Activated effector memory CD4-positive, alpha-beta T cell treated with anti-CD3 and anti-CD28 coated beads, Interleukin-2, amount 50 U/mL, for 16 hours (primary cell): ENCODE measurements at regions not wholly inside any gene's neighbourhood (a gene's known extent, or its start where the extent isn't known, plus 50 kb on each side); places are given as distances from the start of the nearest gene placed in this dataset.

ENCODE experiments used
- DNase-seq: peaks from one replicate; pipeline ENCODE4 v3.0.0-alpha.2; 2020

GRCh38 chr2:126513033-126513432 lies 142.9 kb upstream of the GYPC start:
- DNase-seq, result no peak

- DNase-seq, result no peak
Observed at GRCh38 chr2:126515471-126515870, 140.5 kb upstream of the GYPC start.

GRCh38 chr2:126518196-126518595 lies 137.8 kb upstream of the GYPC start:
- DNase-seq, result no peak

GRCh38 chr2:126527836-126528490 lies 128.0 kb upstream of the GYPC start:
- DNase-seq, result peak; percentile 85

GRCh38 chr2:126531029-126531428 lies 124.9 kb upstream of the GYPC start:
- DNase-seq, result no peak

GRCh38 chr2:126534478-126534877 lies 121.5 kb upstream of the GYPC start:
- DNase-seq, result no peak

GRCh38 chr2:126535408-126535807 lies 120.5 kb upstream of the GYPC start:
- DNase-seq, result no peak

GRCh38 chr2:126536605-126537200 lies 119.3 kb upstream of the GYPC start:
- no peak for DNase-seq

GRCh38 chr2:126539101-126539500 lies 116.9 kb upstream of the GYPC start:
- DNase-seq, result no peak

GRCh38 chr2:126542247-126542646 lies 113.7 kb upstream of the GYPC start:
- no peak for DNase-seq

- DNase-seq, result no peak
Observed at GRCh38 chr2:126543081-126543480, 112.9 kb upstream of the GYPC start.

- DNase-seq, result no peak
Observed at GRCh38 chr2:126558029-126558428, 97.9 kb upstream of the GYPC start.

- DNase-seq, result no peak
Observed at GRCh38 chr2:126568734-126569133, 87.2 kb upstream of the GYPC start.

- no peak for DNase-seq
Observed at GRCh38 chr2:126571403-126571802, 84.6 kb upstream of the GYPC start.

GRCh38 chr2:126575631-126576030 lies 80.3 kb upstream of the GYPC start:
- DNase-seq, result no peak

- no peak for DNase-seq
Observed at GRCh38 chr2:126579868-126580267, 76.1 kb upstream of the GYPC start.

GRCh38 chr2:126586317-126586716 lies 69.6 kb upstream of the GYPC start:
- no peak for DNase-seq

- no peak for DNase-seq
Observed at GRCh38 chr2:126599062-126599461, 56.9 kb upstream of the GYPC start.

- no peak for DNase-seq
Observed at GRCh38 chr2:126600742-126601141, 55.2 kb upstream of the GYPC start.

- no peak for DNase-seq
Observed at GRCh38 chr2:126602334-126602733, 53.6 kb upstream of the GYPC start.
